GM12875 (cell line): ENCODE measurements at regions not wholly inside any gene's neighbourhood (a gene's known extent, or its start where the extent isn't known, plus 50 kb on each side); places are given as distances from the start of the nearest gene placed in this dataset.

ENCODE experiments used
- H3K4me3 ChIP-seq: one replicate; pipeline ENCODE4 v1.5.1; 2011; ENCODE audit warnings: low read depth, low read length, control low read depth
- CTCF ChIP-seq: IDR thresholded peaks from 2 replicates; pipeline ENCODE4 v1.5.1; 2011; ENCODE audit warnings: low read depth, mild to moderate bottlenecking, control low read depth, inconsistent platforms, low read length, moderate library complexity, borderline replicate concordance; ENCODE audit not compliant: insufficient read depth

- TF ChIP-seq CTCF = no peak
Measured at GRCh38 chr4:86529436-86529835, 64.7 kb upstream of the PTPN13 start.

GRCh38 chr4:86530183-86530582 is 63.9 kb upstream of the PTPN13 start:
- TF ChIP-seq CTCF = no peak
- H3K4me3 ChIP-seq = no peak overlapping the region

More at GRCh38 chr4:86529436-86529835, 64.7 kb upstream of the PTPN13 start:
- H3K4me3 ChIP-seq = no peak overlapping the region

GRCh38 chr4:86531440-86531839 is 62.7 kb upstream of the PTPN13 start:
- H3K4me3 ChIP-seq = no peak overlapping the region
- TF ChIP-seq CTCF = no peak

GRCh38 chr4:86532851-86533250 is 61.3 kb upstream of the PTPN13 start:
- no peak for TF ChIP-seq CTCF
- no peak overlapping the region for H3K4me3 ChIP-seq

GRCh38 chr4:86536151-86536550 is 58.0 kb upstream of the PTPN13 start:
- H3K4me3 ChIP-seq = no peak overlapping the region
- TF ChIP-seq CTCF = no peak

GRCh38 chr4:86542319-86543027 is 51.6 kb upstream of the PTPN13 start:
- no peak for TF ChIP-seq CTCF
- no peak overlapping the region for H3K4me3 ChIP-seq

- no peak for TF ChIP-seq CTCF
Measured at GRCh38 chr4:86543080-86543479, 51.0 kb upstream of the PTPN13 start.

More at GRCh38 chr4:86543080-86543479, 51.0 kb upstream of the PTPN13 start:
- no peak overlapping the region for H3K4me3 ChIP-seq
